Hepatocyte (in vitro differentiated cells): ENCODE measurements at regions not wholly inside any gene's neighbourhood (a gene's known extent, or its start where the extent isn't known, plus 50 kb on each side); places are given as distances from the start of the nearest gene placed in this dataset.

Experiments used
- DNase-seq: peaks from one replicate; pipeline ENCODE4 v3.0.0-alpha.2; 2016; ENCODE audit warnings: low spot score
- H2AFZ ChIP-seq: fragments of 200-600 bp; sonication (generic); 2 replicates; pipeline ENCODE4 v1.6.0; 2016; ENCODE audit warnings: antibody characterized with exemption, mild to moderate bottlenecking
- H3K27ac ChIP-seq: fragments of 200-600 bp; sonication (generic); 2 replicates; pipeline ENCODE4 v1.5.1; 2016; ENCODE audit warnings: mild to moderate bottlenecking
- H3K27me3 ChIP-seq: fragments of 200-600 bp; sonication (generic); 2 replicates; pipeline ENCODE4 v1.6.1; 2016
- H3K36me3 ChIP-seq: fragments of 200-600 bp; sonication (generic); replicated peaks from 2 replicates; pipeline ENCODE4 v1.5.1; 2016; ENCODE audit warnings: low read depth; ENCODE audit not compliant: insufficient read depth
- H3K4me1 ChIP-seq: fragments of 200-600 bp; sonication (generic); 2 replicates; pipeline ENCODE4 v1.5.1; 2016; ENCODE audit warnings: mild to moderate bottlenecking, moderate library complexity; ENCODE audit not compliant: insufficient read depth
- H3K4me2 ChIP-seq: fragments of 200-600 bp; sonication (generic); 2 replicates; pipeline ENCODE4 v1.6.0; 2016
- H3K4me3 ChIP-seq: fragments of 200-600 bp; sonication (generic); 2 replicates; pipeline ENCODE4 v1.5.1; 2016; ENCODE audit warnings: mild to moderate bottlenecking
- H3K79me2 ChIP-seq: fragments of 200-600 bp; sonication (generic); 2 replicates; pipeline ENCODE4 v1.6.0; 2017; ENCODE audit warnings: mild to moderate bottlenecking
- H3K9me2 ChIP-seq: fragments of 200-600 bp; sonication (generic); replicated peaks from 2 replicates; pipeline ENCODE4 v1.6.0; 2017; ENCODE audit warnings: mild to moderate bottlenecking; ENCODE audit not compliant: insufficient read depth
- H3K9me3 ChIP-seq: fragments of 200-600 bp; sonication (generic); 2 replicates; pipeline ENCODE4 v1.5.1; 2016; ENCODE audit warnings: low read depth, mild to moderate bottlenecking
- H4K20me1 ChIP-seq: fragments of 200-600 bp; sonication (generic); 2 replicates; pipeline ENCODE4 v1.6.0; 2016; ENCODE audit warnings: mild to moderate bottlenecking; ENCODE audit not compliant: insufficient read depth, poor library complexity, severe bottlenecking
- EZH2 ChIP-seq: fragments of 200-600 bp; sonication (generic); IDR thresholded peaks from 2 replicates; pipeline ENCODE4 v1.6.1; 2016; ENCODE audit warnings: antibody characterized with exemption, mild to moderate bottlenecking, borderline replicate concordance
- EZH2phosphoT487 ChIP-seq: fragments of 200-600 bp; sonication (generic); IDR thresholded peaks from one replicate; pipeline ENCODE4 v1.6.1; 2018; ENCODE audit warnings: antibody characterized with exemption, mild to moderate bottlenecking, low read depth, moderate library complexity; ENCODE audit not compliant: unreplicated experiment, severe bottlenecking
- WGBS: methylation state at CpG from one replicate; pipeline ENCODE4 v1.1.6; 2016; ENCODE audit warnings: low lambda C conversion rate; ENCODE audit errors: missing lambda C conversion rate; 5-methylcytosine and 5-hydroxymethylcytosine counted together
- TF ChIP-seq, protein P1 (sequence below): fragments of 200-600 bp; sonication (generic); IDR thresholded peaks from 2 replicates; pipeline ENCODE4 v1.5.1; 2016; ENCODE audit warnings: antibody characterized with exemption, mild to moderate bottlenecking; ENCODE audit not compliant: poor library complexity

DNA sequence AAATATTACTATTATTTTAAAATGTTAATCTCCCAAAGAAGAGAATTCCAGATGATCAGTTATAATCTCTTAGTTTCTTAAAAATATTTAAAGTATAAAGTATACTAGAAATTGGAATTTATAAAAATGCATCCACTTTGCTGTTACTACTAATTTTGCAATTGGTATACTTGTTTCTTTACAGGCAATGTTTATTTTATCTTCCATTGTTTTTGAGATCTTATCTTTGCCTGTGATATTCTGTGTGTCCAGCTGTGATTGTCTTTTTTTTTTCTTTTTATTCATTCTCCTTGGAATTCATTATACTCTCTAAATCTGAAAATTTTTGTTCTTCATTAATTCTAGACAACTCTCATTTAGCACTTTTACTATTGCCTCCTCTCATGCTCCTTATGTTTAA lies 652.6 kb downstream of the TNS3 start:
- H3K27me3 ChIP-seq: no peaks in the 10 kb centered on the region
- H3K4me3 ChIP-seq: no peak overlapping the region
- H3K27ac ChIP-seq: no peak overlapping the region
- H3K79me2 ChIP-seq: no peaks in the 10 kb centered on the region
- no peaks in the 10 kb centered on the region for H3K36me3 ChIP-seq
- no peak for TF ChIP-seq EZH2
- no peak for TF ChIP-seq EZH2phosphoT487
- TF ChIP-seq, protein P1, sequence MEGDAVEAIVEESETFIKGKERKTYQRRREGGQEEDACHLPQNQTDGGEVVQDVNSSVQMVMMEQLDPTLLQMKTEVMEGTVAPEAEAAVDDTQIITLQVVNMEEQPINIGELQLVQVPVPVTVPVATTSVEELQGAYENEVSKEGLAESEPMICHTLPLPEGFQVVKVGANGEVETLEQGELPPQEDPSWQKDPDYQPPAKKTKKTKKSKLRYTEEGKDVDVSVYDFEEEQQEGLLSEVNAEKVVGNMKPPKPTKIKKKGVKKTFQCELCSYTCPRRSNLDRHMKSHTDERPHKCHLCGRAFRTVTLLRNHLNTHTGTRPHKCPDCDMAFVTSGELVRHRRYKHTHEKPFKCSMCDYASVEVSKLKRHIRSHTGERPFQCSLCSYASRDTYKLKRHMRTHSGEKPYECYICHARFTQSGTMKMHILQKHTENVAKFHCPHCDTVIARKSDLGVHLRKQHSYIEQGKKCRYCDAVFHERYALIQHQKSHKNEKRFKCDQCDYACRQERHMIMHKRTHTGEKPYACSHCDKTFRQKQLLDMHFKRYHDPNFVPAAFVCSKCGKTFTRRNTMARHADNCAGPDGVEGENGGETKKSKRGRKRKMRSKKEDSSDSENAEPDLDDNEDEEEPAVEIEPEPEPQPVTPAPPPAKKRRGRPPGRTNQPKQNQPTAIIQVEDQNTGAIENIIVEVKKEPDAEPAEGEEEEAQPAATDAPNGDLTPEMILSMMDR: no peak
- H2AFZ ChIP-seq: peak overlapping the region; percentile 10
- no peak for DNase-seq
- no peaks in the 10 kb centered on the region for H3K9me2 ChIP-seq
- H3K4me2 ChIP-seq: no peak overlapping the region
- H4K20me1 ChIP-seq: no peaks in the 10 kb centered on the region
- H3K4me1 ChIP-seq: peaks cover 34% of the 10 kb centered on the region
- H3K9me3 ChIP-seq: no peaks in the 10 kb centered on the region

DNA sequence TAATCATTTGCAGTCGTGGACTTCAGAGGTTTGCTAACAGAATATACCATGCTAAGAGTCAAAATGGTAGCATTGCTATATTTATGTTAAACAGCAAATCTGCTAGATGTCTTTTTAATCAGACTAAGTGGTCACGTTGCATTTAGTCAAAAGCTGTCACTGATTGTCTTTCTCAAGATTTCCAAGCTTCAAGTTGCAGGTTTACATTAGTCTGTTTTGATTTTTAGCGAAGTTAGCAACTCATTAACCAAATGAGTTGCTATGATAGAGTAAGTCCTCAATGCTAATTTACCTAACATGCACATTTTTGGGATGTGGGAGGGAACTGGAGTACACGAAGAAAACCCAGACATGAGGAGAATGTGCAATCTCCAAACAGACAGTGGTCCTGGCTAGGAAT lies 653.2 kb downstream of the TNS3 start:
- Histone ChIP-seq H3K79me2 (no peaks in the 10 kb centered on the region), H3K4me2 (no peak overlapping the region), H2AFZ (peak overlapping the region; percentile 10), H3K9me3 (no peaks in the 10 kb centered on the region), H3K4me3 (no peak overlapping the region), H3K9me2 (no peaks in the 10 kb centered on the region), H3K27ac (no peak overlapping the region), H3K4me1 (peaks cover 27% of the 10 kb centered on the region), H4K20me1 (no peaks in the 10 kb centered on the region), H3K36me3 (no peaks in the 10 kb centered on the region), H3K27me3 (no peaks in the 10 kb centered on the region)
- no peak for DNase-seq
- 35% methylated on average over 4 of the region's 4 CpGs for WGBS
- no peak for TF ChIP-seq EZH2
- TF ChIP-seq, protein P1: no peak
- TF ChIP-seq EZH2phosphoT487: no peak

DNA sequence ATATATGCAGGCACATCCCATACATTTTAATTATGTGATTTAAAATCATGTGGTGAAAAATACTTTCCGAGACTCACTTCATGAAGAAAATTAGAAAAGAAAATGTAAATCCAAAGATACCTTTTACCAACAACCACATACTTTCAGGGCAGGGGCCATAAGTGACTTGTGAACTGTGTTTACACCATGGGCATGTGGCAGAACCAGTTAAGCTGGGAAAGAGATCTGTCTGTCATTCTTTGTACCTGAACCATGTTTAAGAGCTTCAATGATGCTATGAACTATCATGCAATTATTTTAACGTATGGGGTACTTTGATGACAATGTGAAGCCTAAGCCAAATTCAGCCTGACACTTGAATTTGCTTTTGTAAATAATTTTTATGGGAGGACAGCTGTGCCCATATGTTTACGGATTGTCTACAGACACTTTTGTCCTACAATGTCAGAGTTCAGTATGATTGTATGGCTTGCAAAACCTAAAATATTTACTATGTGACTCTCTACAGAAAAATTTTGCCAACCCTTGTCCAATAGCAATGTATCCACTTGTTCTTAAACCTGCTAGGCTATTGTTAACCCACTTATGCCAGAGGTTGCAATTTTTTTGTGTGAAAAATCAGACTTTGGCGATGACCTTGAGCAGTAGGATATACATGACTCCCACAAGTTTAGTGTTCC lies 654.6 kb downstream of the TNS3 start:
- 85% methylated on average over 4 of the region's 4 CpGs for WGBS

More for the DNA sequence above, 654.6 kb downstream of the TNS3 start:
- H3K36me3 ChIP-seq: no peaks in the 10 kb centered on the region
- H3K4me3 ChIP-seq: no peak overlapping the region
- no peaks in the 10 kb centered on the region for H3K79me2 ChIP-seq
- TF ChIP-seq EZH2phosphoT487 (no peak), EZH2 (no peak)
- TF ChIP-seq, protein P1: no peak
- no peaks in the 10 kb centered on the region for H3K27me3 ChIP-seq
- DNase-seq: no peak
- no peaks in the 10 kb centered on the region for H3K9me2 ChIP-seq
- H2AFZ ChIP-seq: no peak overlapping the region
- H3K4me2 ChIP-seq: no peak overlapping the region
- no peak overlapping the region for H3K27ac ChIP-seq
- peaks cover 16% of the 10 kb centered on the region for H3K4me1 ChIP-seq
- no peaks in the 10 kb centered on the region for H3K9me3 ChIP-seq
- no peaks in the 10 kb centered on the region for H4K20me1 ChIP-seq
